Ectodermal cell (in vitro differentiated cells): ENCODE measurements at regions not wholly inside any gene's neighbourhood (a gene's known extent, or its start where the extent isn't known, plus 50 kb on each side); places are given as distances from the start of the nearest gene placed in this dataset.

Source experiments
- H3K27ac ChIP-seq: 2 replicates; pipeline ENCODE4 v1.7.0; 2013; ENCODE audit warnings: mild to moderate bottlenecking, low read depth, low read length; ENCODE audit not compliant: insufficient read depth, poor library complexity, severe bottlenecking
- H3K27me3 ChIP-seq: 2 replicates; pipeline ENCODE4 v1.7.0; 2013; ENCODE audit warnings: mild to moderate bottlenecking, low read length; ENCODE audit not compliant: insufficient read depth, control insufficient read depth, poor library complexity, severe bottlenecking
- H3K36me3 ChIP-seq: one replicate; pipeline ENCODE4 v1.7.0; 2013; ENCODE audit warnings: low read length; ENCODE audit not compliant: control insufficient read depth, insufficient read depth
- H3K4me1 ChIP-seq: one replicate; pipeline ENCODE4 v1.7.0; 2013; ENCODE audit warnings: low read length; ENCODE audit not compliant: control insufficient read depth, insufficient read depth
- H3K4me3 ChIP-seq: 2 replicates; pipeline ENCODE4 v1.7.0; 2013; ENCODE audit warnings: low read depth, low read length, control low read depth; ENCODE audit not compliant: insufficient read depth
- H3K9me3 ChIP-seq: 2 replicates; pipeline ENCODE4 v1.7.0; 2013; ENCODE audit warnings: mild to moderate bottlenecking, low read length, moderate library complexity; ENCODE audit not compliant: control insufficient read depth
- WGBS, 2 experiments: methylation state at CpG; one replicate each; pipeline ENCODE4 v1.1.7; 2013; ENCODE audit warnings: missing lambda C conversion rate in 2 of 2; 5-methylcytosine and 5-hydroxymethylcytosine counted together

GRCh38 chr5:135240781-135241360 lies 158.2 kb downstream of the MACROH2A1 start:
- no peaks in the 10 kb centered on the region for H3K27me3 ChIP-seq
- peaks cover under 1% of the 10 kb centered on the region for H3K4me1 ChIP-seq
- no peak overlapping the region for H3K27ac ChIP-seq
- H3K4me3 ChIP-seq, result no peak overlapping the region
- WGBS, 2 experiments, result 95 to 97% methylated on average over 2 of the region's 2 CpGs
- no peaks in the 10 kb centered on the region for H3K9me3 ChIP-seq
- no peaks in the 10 kb centered on the region for H3K36me3 ChIP-seq

GRCh38 chr5:135240283-135240633 lies 158.8 kb downstream of the MACROH2A1 start:
- no peak overlapping the region for H3K27ac ChIP-seq
- 94 to 99% methylated on average over 3 of the region's 3 CpGs for WGBS, 2 experiments
- H3K4me3 ChIP-seq, result no peak overlapping the region
- no peaks in the 10 kb centered on the region for H3K9me3 ChIP-seq
- no peaks in the 10 kb centered on the region for H3K27me3 ChIP-seq
- H3K36me3 ChIP-seq, result no peaks in the 10 kb centered on the region
- no peaks in the 10 kb centered on the region for H3K4me1 ChIP-seq

- H3K9me3 ChIP-seq, result no peaks in the 10 kb centered on the region
- no peak overlapping the region for H3K27ac ChIP-seq
- WGBS, 2 experiments, result 78 to 91% methylated on average over 10 to 11 of the region's 11 CpGs
- no peaks in the 10 kb centered on the region for H3K36me3 ChIP-seq
- no peaks in the 10 kb centered on the region for H3K4me1 ChIP-seq
- H3K4me3 ChIP-seq, result no peak overlapping the region
- no peaks in the 10 kb centered on the region for H3K27me3 ChIP-seq
Observed at GRCh38 chr5:135239453-135240282, 159.4 kb downstream of the MACROH2A1 start.

- Histone ChIP-seq H3K4me1 (no peaks in the 10 kb centered on the region), H3K27ac (no peak overlapping the region), H3K27me3 (no peaks in the 10 kb centered on the region), H3K36me3 (no peaks in the 10 kb centered on the region), H3K4me3 (no peak overlapping the region), H3K9me3 (no peaks in the 10 kb centered on the region)
- WGBS, 2 experiments, result 89 to 90% methylated on average over 11 of the region's 11 CpGs
Observed at GRCh38 chr5:135238622-135239452, 160.2 kb downstream of the MACROH2A1 start.

GRCh38 chr5:135237748-135238103 lies 161.3 kb downstream of the MACROH2A1 start:
- 86 to 89% methylated on average over 9 of the region's 9 CpGs for WGBS, 2 experiments
- Histone ChIP-seq H3K27me3 (no peaks in the 10 kb centered on the region), H3K4me3 (no peak overlapping the region), H3K36me3 (no peaks in the 10 kb centered on the region), H3K4me1 (no peaks in the 10 kb centered on the region), H3K27ac (no peak overlapping the region), H3K9me3 (no peaks in the 10 kb centered on the region)

GRCh38 chr5:135236908-135237747 lies 161.9 kb downstream of the MACROH2A1 start:
- Histone ChIP-seq H3K4me1 (no peaks in the 10 kb centered on the region), H3K9me3 (no peaks in the 10 kb centered on the region), H3K27ac (no peak overlapping the region), H3K36me3 (no peaks in the 10 kb centered on the region), H3K27me3 (no peaks in the 10 kb centered on the region), H3K4me3 (no peak overlapping the region)
- WGBS, 2 experiments, result 90% methylated on average over 9 of the region's 9 CpGs

- no peak overlapping the region for H3K4me3 ChIP-seq
- no peaks in the 10 kb centered on the region for H3K36me3 ChIP-seq
- H3K4me1 ChIP-seq, result no peaks in the 10 kb centered on the region
- no peak overlapping the region for H3K27ac ChIP-seq
- H3K27me3 ChIP-seq, result no peaks in the 10 kb centered on the region
- no peaks in the 10 kb centered on the region for H3K9me3 ChIP-seq
- WGBS, 2 experiments, result 89 to 92% methylated on average over 11 of the region's 11 CpGs
Observed at GRCh38 chr5:135236228-135236907, 162.7 kb downstream of the MACROH2A1 start.

GRCh38 chr5:135235551-135236227 lies 163.3 kb downstream of the MACROH2A1 start:
- Histone ChIP-seq H3K27ac (no peak overlapping the region), H3K36me3 (no peaks in the 10 kb centered on the region), H3K4me1 (no peaks in the 10 kb centered on the region), H3K27me3 (no peaks in the 10 kb centered on the region), H3K4me3 (no peak overlapping the region), H3K9me3 (no peaks in the 10 kb centered on the region)
- WGBS, 2 experiments, result 89 to 92% methylated on average over 9 of the region's 9 CpGs
